ENCODE measurements at regions not wholly inside any gene's neighbourhood (a gene's known extent, or its start where the extent isn't known, plus 50 kb on each side); places are given as distances from the start of the nearest gene placed in this dataset.

DNA sequence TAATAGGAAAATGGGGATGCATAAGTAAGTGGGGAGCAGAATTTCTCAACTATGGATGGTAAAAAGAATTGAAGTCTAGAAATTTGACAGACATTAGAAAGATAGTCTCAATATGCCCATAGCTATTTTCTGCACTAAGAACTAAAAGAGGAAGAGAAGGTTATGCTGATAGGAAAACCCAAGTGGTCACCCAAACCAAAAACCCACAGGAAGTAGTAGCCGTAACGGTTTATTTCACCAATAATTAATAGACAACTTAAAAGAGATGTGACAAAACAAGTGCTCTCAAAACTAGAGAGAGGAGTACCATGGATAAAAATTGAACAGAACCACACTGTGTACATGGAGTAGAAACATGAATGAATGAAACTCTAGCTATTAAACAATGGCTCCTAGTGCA, 295.4 kb downstream of the FSCB start:
- no peaks in the 10 kb centered on the region for H3K36me3 ChIP-seq (ENCODE audit: control insufficient read depth, insufficient read depth, low read length)
- no peak for DNase-seq
- WGBS (ENCODE audit: insufficient coverage, low lambda C conversion rate): 60% methylated on average over 1 of the region's 2 CpGs
- no peak overlapping the region for H3K27ac ChIP-seq (ENCODE audit: low read length)
- peaks cover 11% of the 10 kb centered on the region for H3K9me3 ChIP-seq (ENCODE audit: control insufficient read depth, low read depth, low read length)
- no peaks in the 10 kb centered on the region for H3K4me1 ChIP-seq (ENCODE audit: control insufficient read depth, insufficient read depth, low read length)
- no peaks in the 10 kb centered on the region for H3K27me3 ChIP-seq (ENCODE audit: control insufficient read depth, insufficient read depth, low read length)
- no peak overlapping the region for H3K4me3 ChIP-seq (ENCODE audit: low read length)

DNA sequence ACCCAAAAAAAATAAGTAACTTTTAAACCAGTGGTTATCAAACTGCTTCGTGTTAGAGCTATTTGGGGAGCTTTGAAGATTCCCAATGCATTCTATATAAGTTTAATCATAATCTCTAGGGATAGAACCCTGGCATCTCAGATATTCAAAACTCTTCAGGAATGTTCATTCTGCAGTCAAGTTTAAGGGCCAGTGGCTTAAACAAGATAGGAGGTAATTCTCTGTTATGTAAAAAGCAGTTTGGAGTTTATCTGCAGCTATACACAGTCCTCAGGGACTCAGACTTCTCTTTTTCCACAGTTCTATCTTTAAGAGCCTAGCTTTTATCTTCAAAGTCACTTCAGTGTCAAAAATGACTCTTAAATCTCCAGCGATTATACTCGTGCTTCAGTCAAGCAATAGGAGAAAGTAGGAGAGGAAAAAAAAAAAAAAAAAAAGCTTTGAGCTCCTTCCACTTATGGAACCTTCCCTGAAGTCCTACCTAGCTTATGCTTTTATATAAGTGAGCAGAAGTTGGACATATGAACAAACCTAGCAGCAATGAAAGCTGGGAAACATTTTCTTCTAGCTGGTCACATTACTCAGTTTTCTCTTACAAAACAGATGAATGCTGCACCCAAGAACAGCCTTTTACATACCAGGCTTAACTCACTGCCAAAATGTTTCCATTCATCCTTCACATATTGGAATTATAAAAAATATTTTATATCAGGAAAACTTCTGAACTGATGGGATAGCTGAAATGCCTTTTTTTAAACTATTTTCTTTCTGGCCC, 302.8 kb downstream of the FSCB start:
- no peaks in the 10 kb centered on the region for H3K9me3 ChIP-seq (ENCODE audit: control insufficient read depth, low read depth, low read length)
- H3K27me3 ChIP-seq (ENCODE audit: control insufficient read depth, insufficient read depth, low read length): no peaks in the 10 kb centered on the region
- no peaks in the 10 kb centered on the region for H3K36me3 ChIP-seq (ENCODE audit: control insufficient read depth, insufficient read depth, low read length)
- H3K27ac ChIP-seq (ENCODE audit: low read length): no peak overlapping the region
- no CpG with 5 or more reads among the region's 3 CpGs for WGBS (ENCODE audit: insufficient coverage, low lambda C conversion rate)
- DNase-seq: no peak
- H3K4me3 ChIP-seq (ENCODE audit: low read length): no peak overlapping the region
- H3K4me1 ChIP-seq (ENCODE audit: control insufficient read depth, insufficient read depth, low read length): no peaks in the 10 kb centered on the region

DNA sequence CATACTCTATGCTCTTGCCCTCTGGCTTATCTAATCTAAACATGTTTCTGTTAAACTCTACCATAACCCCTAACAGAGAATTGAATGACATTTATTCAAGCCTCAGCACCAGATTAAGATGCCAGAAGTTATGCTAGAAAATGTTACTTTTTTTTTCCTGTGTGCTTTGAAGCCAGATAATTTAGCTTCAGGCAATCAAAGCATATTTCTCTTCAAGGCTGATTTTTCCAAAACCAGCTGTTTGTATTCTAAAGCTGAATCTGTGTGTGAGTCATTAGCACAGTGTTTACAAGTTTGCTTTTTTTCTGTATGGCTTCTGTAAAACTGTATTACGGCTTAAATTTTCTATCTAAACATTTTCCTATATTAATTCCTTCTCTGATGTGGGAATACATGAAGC, 326.1 kb downstream of the FSCB start:
- WGBS (ENCODE audit: insufficient coverage, low lambda C conversion rate): 77% methylated on average over 1 of the region's 1 CpG
- no peaks in the 10 kb centered on the region for H3K27me3 ChIP-seq (ENCODE audit: control insufficient read depth, insufficient read depth, low read length)
- no peak overlapping the region for H3K4me3 ChIP-seq (ENCODE audit: low read length)
- peaks cover 4% of the 10 kb centered on the region for H3K9me3 ChIP-seq (ENCODE audit: control insufficient read depth, low read depth, low read length)
- no peak overlapping the region for H3K27ac ChIP-seq (ENCODE audit: low read length)
- H3K36me3 ChIP-seq (ENCODE audit: control insufficient read depth, insufficient read depth, low read length): no peaks in the 10 kb centered on the region
- no peak for DNase-seq
- no peaks in the 10 kb centered on the region for H3K4me1 ChIP-seq (ENCODE audit: control insufficient read depth, insufficient read depth, low read length)

DNA sequence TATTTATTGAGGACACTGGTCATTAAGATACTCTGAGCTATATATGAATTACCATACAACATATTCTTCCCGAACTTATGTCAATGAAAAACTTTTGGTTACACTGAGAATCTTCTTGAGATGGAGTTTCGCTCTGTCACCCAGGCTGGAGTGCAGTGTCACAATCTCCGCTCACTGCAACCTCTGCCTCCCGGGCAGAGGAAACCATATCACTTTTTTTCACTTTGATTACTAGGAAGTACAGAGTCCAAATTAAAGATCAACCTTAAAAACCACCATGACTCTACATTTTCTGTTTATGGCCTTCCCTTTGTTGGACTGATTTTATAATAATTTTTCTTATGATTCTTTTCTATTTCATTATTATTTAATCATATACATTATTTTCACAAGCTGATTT, 336.5 kb downstream of the FSCB start:
- Histone ChIP-seq H3K4me3 (ENCODE audit: low read length) (no peak overlapping the region), H3K36me3 (ENCODE audit: control insufficient read depth, insufficient read depth, low read length) (no peaks in the 10 kb centered on the region), H3K9me3 (ENCODE audit: control insufficient read depth, low read depth, low read length) (no peaks in the 10 kb centered on the region), H3K27me3 (ENCODE audit: control insufficient read depth, insufficient read depth, low read length) (no peaks in the 10 kb centered on the region), H3K27ac (ENCODE audit: low read length) (peak overlapping the region; percentile 91), H3K4me1 (ENCODE audit: control insufficient read depth, insufficient read depth, low read length) (peaks cover 3% of the 10 kb centered on the region)
- WGBS (ENCODE audit: insufficient coverage, low lambda C conversion rate): 30% methylated on average over 2 of the region's 4 CpGs
- DNase-seq: peak; percentile 64 to 84

DNA sequence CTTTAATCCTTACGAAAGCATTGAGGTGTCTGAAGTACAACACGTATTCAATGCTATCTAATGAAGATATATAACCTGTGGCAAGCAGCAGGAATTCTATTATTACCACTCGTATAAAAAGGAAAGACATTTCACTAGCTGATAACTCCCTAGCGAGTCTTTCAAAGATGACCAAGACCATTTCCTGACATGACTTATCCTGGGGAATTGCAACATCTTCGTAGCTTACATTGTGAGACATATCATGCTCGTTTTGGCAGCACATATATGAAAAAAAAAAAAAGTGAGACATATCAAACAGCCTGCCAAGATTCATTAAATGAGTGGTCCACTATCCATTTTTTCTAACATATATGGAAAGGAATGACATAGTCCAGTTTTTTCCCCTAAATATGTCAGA, 337.0 kb downstream of the FSCB start:
- DNase-seq: peak; percentile 53 to 70
- Histone ChIP-seq H3K4me1 (ENCODE audit: control insufficient read depth, insufficient read depth, low read length) (peaks cover 3% of the 10 kb centered on the region), H3K27ac (ENCODE audit: low read length) (peak overlapping the region; percentile 91), H3K36me3 (ENCODE audit: control insufficient read depth, insufficient read depth, low read length) (no peaks in the 10 kb centered on the region), H3K9me3 (ENCODE audit: control insufficient read depth, low read depth, low read length) (no peaks in the 10 kb centered on the region), H3K27me3 (ENCODE audit: control insufficient read depth, insufficient read depth, low read length) (no peaks in the 10 kb centered on the region), H3K4me3 (ENCODE audit: low read length) (no peak overlapping the region)
- WGBS (ENCODE audit: insufficient coverage, low lambda C conversion rate): 100% methylated on average over 1 of the region's 6 CpGs

DNA sequence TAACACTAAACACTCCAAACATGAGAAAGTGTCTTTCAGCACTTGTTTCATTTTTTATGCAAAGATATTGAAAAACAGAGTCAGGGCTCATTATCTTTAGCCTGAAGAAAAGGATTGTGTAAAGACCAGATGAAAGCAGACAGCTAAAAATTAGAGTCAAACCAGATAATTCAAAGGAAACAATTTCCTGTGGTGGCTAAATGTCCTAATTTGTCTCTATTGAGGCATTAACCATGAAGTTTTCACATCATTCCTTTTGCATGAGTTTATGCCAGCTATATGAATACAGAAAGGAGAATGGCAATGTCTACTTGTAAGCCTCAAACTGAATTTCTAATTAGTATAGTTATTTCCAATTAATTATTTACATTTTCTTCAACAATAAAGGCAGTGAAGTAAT, 338.5 kb downstream of the FSCB start:
- H3K27ac ChIP-seq (ENCODE audit: low read length): no peak overlapping the region
- H3K9me3 ChIP-seq (ENCODE audit: control insufficient read depth, low read depth, low read length): no peaks in the 10 kb centered on the region
- DNase-seq: no peak
- no peak overlapping the region for H3K4me3 ChIP-seq (ENCODE audit: low read length)
- no peaks in the 10 kb centered on the region for H3K27me3 ChIP-seq (ENCODE audit: control insufficient read depth, insufficient read depth, low read length)
- H3K36me3 ChIP-seq (ENCODE audit: control insufficient read depth, insufficient read depth, low read length): no peaks in the 10 kb centered on the region
- H3K4me1 ChIP-seq (ENCODE audit: control insufficient read depth, insufficient read depth, low read length): peaks cover 3% of the 10 kb centered on the region

DNA sequence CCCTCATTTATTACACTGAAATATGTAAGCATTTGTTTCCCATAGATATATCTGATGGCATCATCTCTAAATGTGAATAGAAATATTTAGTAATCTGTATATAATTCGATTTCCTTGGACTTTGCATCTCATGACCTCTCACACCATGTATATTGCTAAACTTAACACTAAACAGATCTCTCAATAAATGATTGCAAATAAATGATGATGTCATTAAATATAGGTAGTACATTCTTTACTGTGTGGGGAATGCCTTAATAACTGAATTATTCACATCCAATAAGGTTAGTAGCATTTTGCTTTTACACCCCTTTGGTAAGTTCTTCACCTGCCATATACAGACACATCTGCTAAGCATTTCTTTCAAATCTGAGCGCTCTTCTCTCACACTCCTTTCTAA, 340.5 kb downstream of the FSCB start:
- WGBS (ENCODE audit: insufficient coverage, low lambda C conversion rate): 83% methylated on average over 2 of the region's 2 CpGs

DNA sequence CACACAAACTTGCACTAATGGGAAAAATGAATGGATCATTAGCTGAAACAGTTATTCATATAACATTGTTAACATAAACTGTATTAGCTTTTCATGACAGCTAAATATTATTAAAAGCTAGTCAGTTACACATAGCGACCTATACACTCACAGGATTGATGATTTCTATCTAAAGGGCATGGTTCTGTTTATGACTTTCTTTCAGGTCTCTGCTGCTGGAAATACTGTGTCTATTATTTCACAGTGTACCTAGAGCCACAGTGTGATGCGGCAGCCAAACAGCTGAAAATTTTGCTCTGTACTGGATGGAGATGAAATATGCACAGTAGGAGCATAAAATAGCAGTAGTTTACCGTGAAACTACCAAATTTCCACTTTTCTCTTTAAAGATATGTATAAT, 341.1 kb downstream of the FSCB start:
- H3K9me3 ChIP-seq (ENCODE audit: control insufficient read depth, low read depth, low read length): peaks cover 2% of the 10 kb centered on the region
- no peak overlapping the region for H3K4me3 ChIP-seq (ENCODE audit: low read length)
- no peak overlapping the region for H3K27ac ChIP-seq (ENCODE audit: low read length)
- no peaks in the 10 kb centered on the region for H3K27me3 ChIP-seq (ENCODE audit: control insufficient read depth, insufficient read depth, low read length)
- 57% methylated on average over 1 of the region's 3 CpGs for WGBS (ENCODE audit: insufficient coverage, low lambda C conversion rate)
- H3K36me3 ChIP-seq (ENCODE audit: control insufficient read depth, insufficient read depth, low read length): no peaks in the 10 kb centered on the region
- no peak for DNase-seq
- H3K4me1 ChIP-seq (ENCODE audit: control insufficient read depth, insufficient read depth, low read length): peaks cover 1% of the 10 kb centered on the region

More for the DNA sequence above, 340.5 kb downstream of the FSCB start:
- DNase-seq: no peak
- H3K4me1 ChIP-seq (ENCODE audit: control insufficient read depth, insufficient read depth, low read length): peaks cover 3% of the 10 kb centered on the region
- no peaks in the 10 kb centered on the region for H3K36me3 ChIP-seq (ENCODE audit: control insufficient read depth, insufficient read depth, low read length)
- peaks cover 2% of the 10 kb centered on the region for H3K9me3 ChIP-seq (ENCODE audit: control insufficient read depth, low read depth, low read length)
- no peak overlapping the region for H3K4me3 ChIP-seq (ENCODE audit: low read length)
- H3K27ac ChIP-seq (ENCODE audit: low read length): no peak overlapping the region
- no peaks in the 10 kb centered on the region for H3K27me3 ChIP-seq (ENCODE audit: control insufficient read depth, insufficient read depth, low read length)

DNA sequence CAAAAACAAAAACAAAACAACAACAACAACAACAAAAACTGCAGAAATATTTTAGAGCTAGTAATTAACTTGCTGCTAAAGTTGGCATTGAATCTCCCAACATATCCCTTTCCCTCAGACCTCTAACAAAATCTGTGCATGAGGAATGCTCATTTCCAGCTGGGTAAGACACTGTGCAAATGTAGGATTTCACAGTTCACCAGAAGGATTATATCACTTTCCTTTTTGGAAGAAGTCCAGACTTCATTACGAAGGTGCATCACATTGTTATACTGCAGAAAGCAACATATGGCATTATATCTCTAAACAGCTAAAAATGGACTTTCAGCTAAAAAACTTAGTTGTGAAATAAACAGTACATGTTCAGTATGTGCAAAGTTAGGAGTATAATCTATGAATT, 341.8 kb downstream of the FSCB start:
- H3K27me3 ChIP-seq (ENCODE audit: control insufficient read depth, insufficient read depth, low read length): no peaks in the 10 kb centered on the region
- no peaks in the 10 kb centered on the region for H3K36me3 ChIP-seq (ENCODE audit: control insufficient read depth, insufficient read depth, low read length)
- H3K4me3 ChIP-seq (ENCODE audit: low read length): no peak overlapping the region
- DNase-seq: no peak
- no peaks in the 10 kb centered on the region for H3K4me1 ChIP-seq (ENCODE audit: control insufficient read depth, insufficient read depth, low read length)
- WGBS (ENCODE audit: insufficient coverage, low lambda C conversion rate): no CpG with 5 or more reads among the region's 1 CpG
- peaks cover 2% of the 10 kb centered on the region for H3K9me3 ChIP-seq (ENCODE audit: control insufficient read depth, low read depth, low read length)
- H3K27ac ChIP-seq (ENCODE audit: low read length): no peak overlapping the region

DNA sequence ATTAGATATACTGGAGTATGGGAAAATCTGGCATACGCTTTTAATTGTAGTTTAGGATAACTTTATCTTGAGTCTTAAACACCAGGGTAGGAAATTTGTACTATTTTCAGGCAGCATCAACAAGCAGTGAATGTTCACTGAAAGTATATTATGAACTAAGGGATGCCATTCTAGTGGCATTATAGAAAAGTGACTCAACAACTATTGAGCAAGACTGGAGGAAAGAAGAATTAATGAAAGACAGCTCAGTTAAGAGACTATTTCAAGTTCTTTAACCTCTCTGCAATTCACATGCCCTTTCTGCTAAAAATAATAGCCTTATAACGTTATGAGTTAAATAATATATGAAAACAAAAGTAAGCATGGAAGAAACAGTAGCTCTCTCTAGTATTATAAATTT, 343.1 kb downstream of the FSCB start:
- WGBS (ENCODE audit: insufficient coverage, low lambda C conversion rate): 83% methylated on average over 1 of the region's 2 CpGs
- Histone ChIP-seq H3K4me3 (ENCODE audit: low read length) (no peak overlapping the region), H3K27ac (ENCODE audit: low read length) (no peak overlapping the region), H3K4me1 (ENCODE audit: control insufficient read depth, insufficient read depth, low read length) (no peaks in the 10 kb centered on the region), H3K27me3 (ENCODE audit: control insufficient read depth, insufficient read depth, low read length) (no peaks in the 10 kb centered on the region), H3K9me3 (ENCODE audit: control insufficient read depth, low read depth, low read length) (peaks cover 2% of the 10 kb centered on the region), H3K36me3 (ENCODE audit: control insufficient read depth, insufficient read depth, low read length) (no peaks in the 10 kb centered on the region)
- no peak for DNase-seq

DNA sequence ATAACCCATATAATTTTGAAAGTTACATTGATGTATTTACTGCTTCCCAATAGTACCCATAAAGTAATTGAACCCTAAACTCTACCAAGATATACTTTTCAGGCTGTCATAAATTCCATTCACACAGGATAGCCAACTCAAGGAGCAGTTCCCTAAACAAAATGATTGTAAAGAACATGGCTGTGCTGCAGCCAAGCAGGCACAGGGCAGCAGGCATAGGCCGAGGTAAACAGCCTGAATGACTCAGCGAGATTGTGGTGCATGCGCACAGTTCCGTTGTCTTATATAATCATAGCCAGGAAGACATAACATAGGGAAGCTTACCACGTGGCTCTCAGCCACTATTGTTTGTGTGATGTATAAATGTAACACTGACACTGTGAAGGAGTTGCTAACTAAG, 344.9 kb downstream of the FSCB start:
- Histone ChIP-seq H3K4me3 (ENCODE audit: low read length) (no peak overlapping the region), H3K4me1 (ENCODE audit: control insufficient read depth, insufficient read depth, low read length) (no peaks in the 10 kb centered on the region), H3K36me3 (ENCODE audit: control insufficient read depth, insufficient read depth, low read length) (no peaks in the 10 kb centered on the region), H3K27me3 (ENCODE audit: control insufficient read depth, insufficient read depth, low read length) (no peaks in the 10 kb centered on the region), H3K27ac (ENCODE audit: low read length) (no peak overlapping the region), H3K9me3 (ENCODE audit: control insufficient read depth, low read depth, low read length) (peaks cover 2% of the 10 kb centered on the region)
- WGBS (ENCODE audit: insufficient coverage, low lambda C conversion rate): no CpG with 5 or more reads among the region's 5 CpGs
- peak; percentile 7 to 34 for DNase-seq

All from large intestine (tissue), 3 donors.